Spleen (tissue), 7 donors: ENCODE measurements at regions not wholly inside any gene's neighbourhood (a gene's known extent, or its start where the extent isn't known, plus 50 kb on each side); places are given as distances from the start of the nearest gene placed in this dataset.

Experiments
- CTCF ChIP-seq, 11 experiments: fragments of 200-600 bp in 7 of 11; fragments of 450-650 bp in 4 of 11; sonication (generic) in 4 of 11; IDR thresholded peaks in 8 of 11; conservative IDR thresholded peaks in 3 of 11; 1 replicate in 7 of 11; 2 replicates in 4 of 11; pipeline versions ENCODE4 v1.4.0 to v1.8.0; 2016 to 2021; ENCODE audit warnings: antibody characterized with exemption in 11 of 11, inconsistent platforms in 4 of 11, mild to moderate bottlenecking in 1 of 11
- POLR2AphosphoS5 ChIP-seq, 3 donors: sonication (generic); formaldehyde crosslinking; IDR thresholded peaks; one replicate each; pipeline ENCODE4 v1.5.1; 2017; ENCODE audit warnings: antibody characterized with exemption in 3 of 3
- donor health status: DM: no; HTN: no; CAD: no; lungs with moderate emphysema.
- donor health status: DM: no; HTN: no; CAD: no.
- donor health status: DM: no; HTN: no; CAD: no.

DNA sequence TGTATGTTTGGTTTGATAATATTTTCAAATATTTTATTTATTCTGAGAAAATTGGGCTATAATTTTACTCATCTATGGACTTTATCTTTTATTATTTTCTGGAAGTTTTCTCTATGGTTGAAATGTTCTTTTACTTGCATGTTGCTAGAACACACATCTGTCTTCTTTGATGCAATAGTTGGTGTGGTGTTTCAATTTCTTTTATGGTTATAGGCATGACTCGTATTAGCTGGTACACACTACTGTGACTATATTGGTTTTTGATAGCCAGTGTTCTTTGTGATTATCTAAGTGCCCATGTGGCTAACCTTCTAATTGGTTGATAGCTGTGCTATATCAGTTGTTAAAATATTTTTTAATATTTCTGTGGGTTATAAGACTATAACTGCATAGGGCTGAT lies 1343.3 kb upstream of the GJE1 start:
- TF ChIP-seq POLR2AphosphoS5 (IDR thresholded peaks at IDR 0.05) (no peak), CTCF (IDR thresholded peaks at IDR 0.05 in 8 of 11, conservative IDR thresholded peaks at IDR 0.05 in 3 of 11) (no peak)
